ENCODE measurements at regions not wholly inside any gene's neighbourhood (a gene's known extent, or its start where the extent isn't known, plus 50 kb on each side); places are given as distances from the start of the nearest gene placed in this dataset.

DNA sequence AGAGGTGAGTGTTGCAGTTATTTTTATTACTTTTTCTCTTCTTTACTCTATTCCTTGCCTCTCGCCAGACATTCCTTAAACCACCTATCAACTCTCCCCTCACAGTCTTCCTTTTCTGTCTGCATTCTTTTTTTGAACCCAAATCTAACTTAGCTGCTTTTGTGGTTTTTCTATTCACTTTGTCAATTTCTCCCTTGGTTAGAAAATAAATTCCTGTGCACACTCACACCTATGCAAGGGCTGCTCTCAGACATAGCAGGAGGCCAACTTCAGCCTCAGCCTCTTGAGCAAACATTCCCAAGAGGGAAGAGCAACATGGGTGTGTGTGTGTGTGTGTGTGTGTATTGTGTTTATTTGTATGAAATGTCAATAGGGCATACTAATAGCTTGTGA, 808.6 kb downstream of the RNF144A start:
- TF ChIP-seq, protein P1, sequence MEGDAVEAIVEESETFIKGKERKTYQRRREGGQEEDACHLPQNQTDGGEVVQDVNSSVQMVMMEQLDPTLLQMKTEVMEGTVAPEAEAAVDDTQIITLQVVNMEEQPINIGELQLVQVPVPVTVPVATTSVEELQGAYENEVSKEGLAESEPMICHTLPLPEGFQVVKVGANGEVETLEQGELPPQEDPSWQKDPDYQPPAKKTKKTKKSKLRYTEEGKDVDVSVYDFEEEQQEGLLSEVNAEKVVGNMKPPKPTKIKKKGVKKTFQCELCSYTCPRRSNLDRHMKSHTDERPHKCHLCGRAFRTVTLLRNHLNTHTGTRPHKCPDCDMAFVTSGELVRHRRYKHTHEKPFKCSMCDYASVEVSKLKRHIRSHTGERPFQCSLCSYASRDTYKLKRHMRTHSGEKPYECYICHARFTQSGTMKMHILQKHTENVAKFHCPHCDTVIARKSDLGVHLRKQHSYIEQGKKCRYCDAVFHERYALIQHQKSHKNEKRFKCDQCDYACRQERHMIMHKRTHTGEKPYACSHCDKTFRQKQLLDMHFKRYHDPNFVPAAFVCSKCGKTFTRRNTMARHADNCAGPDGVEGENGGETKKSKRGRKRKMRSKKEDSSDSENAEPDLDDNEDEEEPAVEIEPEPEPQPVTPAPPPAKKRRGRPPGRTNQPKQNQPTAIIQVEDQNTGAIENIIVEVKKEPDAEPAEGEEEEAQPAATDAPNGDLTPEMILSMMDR (IDR thresholded peaks at IDR 0.05; ENCODE audit: low read depth, low read length): no peak
- DNase-seq (ENCODE audit: low read depth in 2 of 2): no peak
- H3K4me3 ChIP-seq (replicated peaks in 1 of 2; ENCODE audit: low read depth in 2 of 2, low read length in 2 of 2): no peak overlapping the region

DNA sequence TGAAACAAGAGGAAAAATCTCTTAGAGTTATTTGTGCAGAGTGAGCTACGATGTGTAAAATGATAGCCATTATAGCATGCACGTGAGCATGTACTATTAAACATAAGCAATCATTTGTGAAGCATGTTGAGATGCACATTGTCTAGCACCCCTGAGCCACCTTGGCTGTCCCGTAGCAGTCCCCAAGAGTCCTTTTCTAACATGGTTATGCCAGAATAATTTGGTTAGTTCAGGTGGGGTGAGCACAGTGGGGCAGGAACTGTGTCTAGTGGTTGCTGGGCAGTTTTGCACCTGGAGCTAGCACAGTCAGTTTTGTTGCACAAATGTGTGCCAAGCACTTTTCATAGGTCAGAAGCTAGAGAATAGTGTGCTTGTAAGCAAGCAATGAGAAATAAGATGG, 809.8 kb downstream of the RNF144A start:
- DNase-seq (ENCODE audit: low read depth in 2 of 2): no peak
- H3K4me3 ChIP-seq (replicated peaks in 1 of 2; ENCODE audit: low read depth in 2 of 2, low read length in 2 of 2): no peak overlapping the region
- TF ChIP-seq, protein P1 (IDR thresholded peaks at IDR 0.05; ENCODE audit: low read depth, low read length): no peak

DNA sequence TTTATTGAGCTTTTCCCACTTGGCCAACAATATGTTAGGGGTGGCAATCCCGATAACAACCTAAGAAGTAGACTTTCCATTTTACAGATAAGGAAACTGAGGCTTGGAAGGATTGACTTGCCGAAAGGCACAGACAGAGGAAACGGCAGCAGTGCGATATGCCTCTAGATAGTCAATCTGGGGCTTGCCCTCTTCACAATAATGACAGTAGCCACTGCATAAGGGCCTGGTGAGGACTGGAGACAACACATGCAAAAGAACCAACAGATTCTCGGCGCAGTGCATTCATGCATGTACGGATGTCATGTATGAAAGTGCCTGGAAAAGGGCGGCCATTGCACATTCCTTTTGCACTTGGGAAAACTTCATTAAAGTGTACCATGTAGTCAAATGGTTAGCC, 811.2 kb downstream of the RNF144A start:
- TF ChIP-seq, protein P1 (IDR thresholded peaks at IDR 0.05; ENCODE audit: low read depth, low read length): no peak
- H3K4me3 ChIP-seq (replicated peaks in 1 of 2; ENCODE audit: low read depth in 2 of 2, low read length in 2 of 2): no peak overlapping the region

DNA sequence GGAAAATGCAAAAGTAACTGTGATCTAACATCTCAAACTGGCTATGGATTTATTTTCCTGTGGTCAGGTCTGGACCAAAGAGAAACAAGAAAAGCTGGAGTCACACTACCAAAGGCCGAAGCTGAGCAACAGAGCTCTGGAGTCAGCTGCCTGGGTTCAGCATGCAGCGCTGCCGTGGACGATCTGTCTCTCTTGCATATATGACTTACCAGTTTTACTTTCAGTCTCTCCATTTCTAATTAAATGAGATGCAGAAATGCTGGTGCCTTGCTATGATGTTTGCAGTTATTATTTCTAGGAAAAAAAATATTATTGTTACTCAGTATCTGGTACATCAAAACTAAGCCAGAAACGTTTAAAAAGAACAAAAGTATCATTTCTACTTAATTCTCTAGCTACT, 813.2 kb downstream of the RNF144A start:
- DNase-seq (ENCODE audit: low read depth in 2 of 2): no peak
- no peak overlapping the region for H3K4me3 ChIP-seq (replicated peaks in 1 of 2; ENCODE audit: low read depth in 2 of 2, low read length in 2 of 2)
- TF ChIP-seq, protein P1 (IDR thresholded peaks at IDR 0.05; ENCODE audit: low read depth, low read length): no peak

More for the DNA sequence above, 811.2 kb downstream of the RNF144A start:
- no peak for DNase-seq (ENCODE audit: low read depth in 2 of 2)

DNA sequence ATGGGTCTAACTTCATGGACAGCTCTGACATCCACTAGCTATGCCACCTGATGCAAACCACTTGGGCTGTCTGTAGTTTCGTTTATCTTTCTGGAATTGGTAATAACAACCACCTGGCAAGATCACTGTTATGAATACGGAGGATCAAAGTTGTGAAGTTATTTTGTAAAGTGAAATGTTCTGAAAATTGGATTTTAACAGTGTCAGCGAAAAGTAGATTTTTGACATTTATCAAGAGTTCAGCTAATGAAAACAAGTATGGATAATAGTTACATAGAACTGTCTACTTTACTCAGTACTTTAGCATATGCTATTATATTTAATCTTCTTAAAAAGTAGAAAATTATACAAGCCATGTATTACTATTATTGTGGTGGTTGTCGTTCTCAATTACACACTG, 813.8 kb downstream of the RNF144A start:
- TF ChIP-seq, protein P1 (IDR thresholded peaks at IDR 0.05; ENCODE audit: low read depth, low read length): no peak
- DNase-seq (ENCODE audit: low read depth in 2 of 2): no peak
- H3K4me3 ChIP-seq (replicated peaks in 1 of 2; ENCODE audit: low read depth in 2 of 2, low read length in 2 of 2): no peak overlapping the region

DNA sequence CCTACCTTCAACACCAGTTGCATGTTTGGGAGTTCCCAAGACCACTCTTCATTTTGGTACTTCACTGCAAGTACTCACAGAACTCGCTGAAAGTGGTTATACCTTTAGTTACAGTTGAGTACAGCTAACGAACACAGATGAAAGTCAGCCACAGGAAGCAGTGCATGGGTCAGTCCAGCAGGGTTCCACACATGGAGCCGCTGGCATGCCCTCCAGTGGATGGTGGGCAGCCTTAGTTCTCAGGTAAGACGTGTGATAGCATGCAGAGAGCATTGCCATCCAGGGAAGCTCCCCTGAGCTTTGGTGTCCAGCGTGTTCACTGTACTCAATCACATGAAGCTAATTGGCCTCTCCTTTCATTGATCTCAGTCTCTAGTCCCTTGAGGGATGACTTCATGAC, 815.3 kb downstream of the RNF144A start:
- DNase-seq (ENCODE audit: low read depth in 2 of 2): no peak
- TF ChIP-seq, protein P1 (IDR thresholded peaks at IDR 0.05; ENCODE audit: low read depth, low read length): no peak
- H3K4me3 ChIP-seq (replicated peaks in 1 of 2; ENCODE audit: low read depth in 2 of 2, low read length in 2 of 2): no peak overlapping the region

DNA sequence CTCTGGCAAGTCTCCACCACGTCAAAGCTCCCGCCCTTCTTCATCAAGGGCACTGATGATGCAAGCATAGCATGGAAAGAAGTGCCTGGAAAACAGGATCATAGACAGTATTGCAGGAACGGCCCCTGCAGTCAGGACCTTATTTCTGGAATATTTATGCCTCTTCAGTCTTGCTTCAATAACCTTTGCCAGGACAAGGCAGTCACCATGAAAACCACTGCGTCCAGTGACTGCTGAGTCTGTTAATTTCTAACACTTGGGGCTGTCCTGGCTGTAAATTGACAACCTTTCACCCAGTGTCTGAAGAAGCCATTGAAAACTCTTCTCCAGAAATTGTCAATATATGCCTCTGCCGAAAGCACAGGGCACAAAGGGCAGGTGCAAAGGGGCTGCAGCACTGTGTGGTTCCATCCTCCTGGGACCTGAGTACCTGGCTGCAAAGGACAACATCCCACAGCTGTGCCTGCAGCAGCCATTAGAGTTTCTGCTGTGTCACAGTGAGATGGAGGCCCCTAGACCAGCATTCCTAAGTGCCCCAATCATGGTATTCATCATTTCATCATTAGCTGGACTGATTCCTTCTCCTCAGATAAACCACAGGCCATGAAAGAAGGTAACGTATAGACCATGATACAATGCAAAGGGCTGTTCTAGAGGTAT, 819.6 kb downstream of the RNF144A start:
- H3K4me3 ChIP-seq (replicated peaks in 1 of 2; ENCODE audit: low read depth in 2 of 2, low read length in 2 of 2): no peak overlapping the region
- TF ChIP-seq, protein P1 (IDR thresholded peaks at IDR 0.05; ENCODE audit: low read depth, low read length): no peak
- peak in 1 of 2 donors; percentile 22 for DNase-seq (ENCODE audit: low read depth in 2 of 2)
